HEK293 (cell line): ENCODE measurements at regions not wholly inside any gene's neighbourhood (a gene's known extent, or its start where the extent isn't known, plus 50 kb on each side); places are given as distances from the start of the nearest gene placed in this dataset.

Source experiments
- CTCF ChIA-PET: fragments of 350-600 bp; formaldehyde crosslinking; extraction: SDS; loops from one replicate; lab custom pipeline; 2021; ENCODE audit warnings: antibody characterized with exemption; lab: Yijun Ruan, JAX
- POLR2A ChIA-PET: fragments of 300-600 bp; formaldehyde crosslinking; extraction: SDS; loops from one replicate; lab custom pipeline; 2020; ENCODE audit warnings: antibody characterized with exemption, inconsistent platforms; lab: Yijun Ruan, JAX
- H3K27ac ChIP-seq: fragments of 200-500 bp; sonication (Bioruptor generic); 2 replicates; pipeline ENCODE4 v1.5.1; 2014; ENCODE audit warnings: low read depth, low read length, control low read depth, inconsistent platforms; ENCODE audit errors: extremely low read depth
- H3K36me3 ChIP-seq, 2 experiments: fragments of 200-500 bp in 1 of 2; sonication (Bioruptor generic) in 1 of 2; 1 replicate in 1 of 2; 2 replicates in 1 of 2; pipeline ENCODE4 v1.5.1; 2014 to 2017; ENCODE audit warnings: inconsistent platforms in 2 of 2, low read length in 2 of 2; ENCODE audit not compliant: control insufficient read depth in 2 of 2, insufficient read depth in 1 of 2
- H3K4me1 ChIP-seq: fragments of 200-500 bp; sonication (Bioruptor generic); 2 replicates; pipeline ENCODE4 v1.5.1; 2014; ENCODE audit warnings: mild to moderate bottlenecking, low read length, inconsistent platforms; ENCODE audit not compliant: control insufficient read depth, insufficient read depth
- H3K4me3 ChIP-seq: 2 replicates; pipeline ENCODE4 v1.5.1; 2011; ENCODE audit warnings: low read depth, mild to moderate bottlenecking, control low read depth, low read length, moderate library complexity
- H3K9me3 ChIP-seq: fragments of 200-500 bp; sonication (Bioruptor generic); 2 replicates; pipeline ENCODE4 v1.5.1; 2014; ENCODE audit warnings: low read depth, low read length, inconsistent platforms; ENCODE audit not compliant: control insufficient read depth, insufficient read depth
- MEIS1 ChIP-seq: sonication (generic); formaldehyde crosslinking; IDR thresholded peaks from 2 replicates; pipeline ENCODE4 v1.8.1; 2022; ENCODE audit warnings: missing genetic modification reagents, mild to moderate bottlenecking, borderline replicate concordance
- MYNN ChIP-seq: fragments of 450-650 bp; formaldehyde crosslinking; IDR thresholded peaks from 2 replicates; pipeline ENCODE4 v1.5.1; 2016; ENCODE audit warnings: missing biosample characterization, missing genetic modification characterization, borderline replicate concordance
- SP3 ChIP-seq: fragments of 450-650 bp; formaldehyde crosslinking; IDR thresholded peaks from 2 replicates; pipeline ENCODE4 v1.5.1; 2016; ENCODE audit warnings: missing biosample characterization, missing genetic modification characterization
- ZBTB17 ChIP-seq: fragments of 450-650 bp; formaldehyde crosslinking; IDR thresholded peaks from 2 replicates; pipeline ENCODE4 v1.5.1; 2016; ENCODE audit warnings: missing biosample characterization, missing genetic modification characterization
- ZFP41 ChIP-seq: fragments of 450-650 bp; formaldehyde crosslinking; IDR thresholded peaks from 2 replicates; pipeline ENCODE4 v1.5.1; 2016; ENCODE audit warnings: missing biosample characterization, missing genetic modification characterization, borderline replicate concordance
- ZIC2 ChIP-seq: fragments of 450-650 bp; formaldehyde crosslinking; IDR thresholded peaks from 2 replicates; pipeline ENCODE4 v1.5.1; 2016; ENCODE audit warnings: missing biosample characterization, missing genetic modification characterization
- ZNF133 ChIP-seq: fragments of 450-650 bp; formaldehyde crosslinking; IDR thresholded peaks from 2 replicates; pipeline ENCODE4 v1.5.1; 2016; ENCODE audit warnings: missing biosample characterization, missing genetic modification characterization
- ZNF140 ChIP-seq: fragments of 450-650 bp; formaldehyde crosslinking; IDR thresholded peaks from 2 replicates; pipeline ENCODE4 v1.5.1; 2016; ENCODE audit warnings: missing biosample characterization, missing genetic modification characterization
- ZNF211 ChIP-seq: fragments of 450-650 bp; formaldehyde crosslinking; IDR thresholded peaks from 2 replicates; pipeline ENCODE4 v1.5.1; 2016; ENCODE audit warnings: low read depth, missing biosample characterization, missing genetic modification characterization
- ZNF266 ChIP-seq: fragments of 450-650 bp; formaldehyde crosslinking; IDR thresholded peaks from 2 replicates; pipeline ENCODE4 v1.5.1; 2016; ENCODE audit warnings: missing biosample characterization, missing genetic modification characterization, low read depth
- ZNF404 ChIP-seq: fragments of 450-650 bp; formaldehyde crosslinking; IDR thresholded peaks from 2 replicates; pipeline ENCODE4 v1.5.1; 2017; ENCODE audit warnings: missing biosample characterization, missing genetic modification characterization
- ZNF501 ChIP-seq: fragments of 450-650 bp; formaldehyde crosslinking; IDR thresholded peaks from 2 replicates; pipeline ENCODE4 v1.5.1; 2016; ENCODE audit warnings: missing biosample characterization, missing genetic modification characterization
- ZNF530 ChIP-seq: fragments of 450-650 bp; formaldehyde crosslinking; IDR thresholded peaks from 2 replicates; pipeline ENCODE4 v1.5.1; 2016; ENCODE audit warnings: low read depth, missing biosample characterization, missing genetic modification characterization
- ZNF560 ChIP-seq: fragments of 450-650 bp; formaldehyde crosslinking; IDR thresholded peaks from 2 replicates; pipeline ENCODE4 v1.5.1; 2017; ENCODE audit warnings: missing biosample characterization, missing genetic modification characterization, borderline replicate concordance
- ZNF626 ChIP-seq: fragments of 450-650 bp; sonication (Bioruptor Pico); formaldehyde crosslinking; IDR thresholded peaks from 2 replicates; pipeline ENCODE4 v1.5.1; 2018; ENCODE audit warnings: missing biosample characterization, missing genetic modification characterization, inconsistent platforms
- ZNF747 ChIP-seq: fragments of 450-650 bp; formaldehyde crosslinking; IDR thresholded peaks from 2 replicates; pipeline ENCODE4 v1.5.1; 2016; ENCODE audit warnings: missing biosample characterization, missing genetic modification characterization
- ZNF837 ChIP-seq: fragments of 450-650 bp; formaldehyde crosslinking; IDR thresholded peaks from 2 replicates; pipeline ENCODE4 v1.5.1; 2016; ENCODE audit warnings: missing biosample characterization, missing genetic modification characterization
- TF ChIP-seq, protein P1 (sequence below): fragments of 450-650 bp; formaldehyde crosslinking; IDR thresholded peaks from 2 replicates; pipeline ENCODE4 v1.5.1; 2016; ENCODE audit warnings: missing biosample characterization, missing genetic modification characterization
- TF ChIP-seq, protein P2 (sequence below): fragments of 450-650 bp; formaldehyde crosslinking; IDR thresholded peaks from 2 replicates; pipeline ENCODE4 v1.5.1; 2016; ENCODE audit warnings: missing biosample characterization, missing genetic modification characterization
- TF ChIP-seq, protein P3 (sequence below): fragments of 450-650 bp; formaldehyde crosslinking; IDR thresholded peaks from 2 replicates; pipeline ENCODE4 v1.5.1; 2017; ENCODE audit warnings: missing biosample characterization, missing genetic modification characterization
- TF ChIP-seq, protein P4 (sequence below): sonication (generic); formaldehyde crosslinking; IDR thresholded peaks from 2 replicates; pipeline ENCODE4 v1.8.1; 2022; ENCODE audit warnings: mild to moderate bottlenecking, moderate library complexity, missing genetic modification reagents
- TF ChIP-seq, protein P5 (sequence below): fragments of 450-650 bp; formaldehyde crosslinking; IDR thresholded peaks from 2 replicates; pipeline ENCODE4 v1.5.1; 2016; ENCODE audit warnings: missing biosample characterization, missing genetic modification characterization

DNA sequence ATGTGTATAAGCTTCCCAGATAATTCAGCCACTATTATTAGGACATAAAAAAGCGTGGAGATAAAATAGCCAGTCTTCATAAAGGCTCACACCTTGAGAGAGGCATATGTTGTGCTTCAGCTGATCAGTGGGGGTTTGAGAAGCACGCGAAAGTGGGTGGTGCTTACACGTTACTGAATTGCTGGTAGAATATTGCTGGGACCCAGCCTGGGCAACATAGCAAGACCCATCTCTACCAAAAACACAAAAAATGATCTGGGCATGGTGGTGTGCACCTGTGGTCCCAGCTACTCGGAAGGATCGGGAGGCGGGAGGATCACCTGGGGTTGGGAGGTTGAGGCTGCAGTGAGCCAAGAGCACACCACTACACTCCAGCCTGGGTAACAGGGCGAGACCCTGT lies 74.9 kb upstream of the MBOAT2 start (continued):
- TF ChIP-seq ZNF837: no peak

DNA sequence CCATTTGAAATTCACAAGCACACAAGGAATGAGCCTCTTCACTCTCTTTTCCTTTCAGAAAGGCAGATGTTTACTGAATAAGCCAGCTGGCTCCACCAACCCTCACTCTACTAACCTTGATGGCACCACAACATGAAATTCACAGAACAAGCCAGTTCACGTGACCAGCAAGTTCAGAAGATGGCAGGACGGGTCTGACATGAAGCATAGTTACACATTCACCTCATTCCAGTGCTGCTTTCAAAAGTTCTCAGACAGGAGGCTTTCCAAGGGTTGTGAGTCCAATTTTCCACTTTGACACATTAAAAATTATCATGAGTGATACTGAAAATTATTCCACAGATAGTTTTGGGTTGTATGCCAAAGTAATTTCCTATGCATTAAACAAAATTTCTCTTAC lies 74.2 kb upstream of the MBOAT2 start:
- no peak overlapping the region for H3K4me3 ChIP-seq
- TF ChIP-seq, protein P1, sequence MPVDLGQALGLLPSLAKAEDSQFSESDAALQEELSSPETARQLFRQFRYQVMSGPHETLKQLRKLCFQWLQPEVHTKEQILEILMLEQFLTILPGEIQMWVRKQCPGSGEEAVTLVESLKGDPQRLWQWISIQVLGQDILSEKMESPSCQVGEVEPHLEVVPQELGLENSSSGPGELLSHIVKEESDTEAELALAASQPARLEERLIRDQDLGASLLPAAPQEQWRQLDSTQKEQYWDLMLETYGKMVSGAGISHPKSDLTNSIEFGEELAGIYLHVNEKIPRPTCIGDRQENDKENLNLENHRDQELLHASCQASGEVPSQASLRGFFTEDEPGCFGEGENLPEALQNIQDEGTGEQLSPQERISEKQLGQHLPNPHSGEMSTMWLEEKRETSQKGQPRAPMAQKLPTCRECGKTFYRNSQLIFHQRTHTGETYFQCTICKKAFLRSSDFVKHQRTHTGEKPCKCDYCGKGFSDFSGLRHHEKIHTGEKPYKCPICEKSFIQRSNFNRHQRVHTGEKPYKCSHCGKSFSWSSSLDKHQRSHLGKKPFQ (tag by site-specific recombination): no peak
- TF ChIP-seq, protein P2, sequence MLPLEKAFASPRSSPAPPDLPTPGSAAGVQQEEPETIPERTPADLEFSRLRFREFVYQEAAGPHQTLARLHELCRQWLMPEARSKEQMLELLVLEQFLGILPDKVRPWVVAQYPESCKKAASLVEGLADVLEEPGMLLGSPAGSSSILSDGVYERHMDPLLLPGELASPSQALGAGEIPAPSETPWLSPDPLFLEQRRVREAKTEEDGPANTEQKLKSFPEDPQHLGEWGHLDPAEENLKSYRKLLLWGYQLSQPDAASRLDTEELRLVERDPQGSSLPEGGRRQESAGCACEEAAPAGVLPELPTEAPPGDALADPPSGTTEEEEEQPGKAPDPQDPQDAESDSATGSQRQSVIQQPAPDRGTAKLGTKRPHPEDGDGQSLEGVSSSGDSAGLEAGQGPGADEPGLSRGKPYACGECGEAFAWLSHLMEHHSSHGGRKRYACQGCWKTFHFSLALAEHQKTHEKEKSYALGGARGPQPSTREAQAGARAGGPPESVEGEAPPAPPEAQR: no peak
- TF ChIP-seq ZNF747 (tag by site-specific recombination) (no peak), ZNF140 (tag by site-specific recombination) (no peak), ZNF530 (tag by site-specific recombination) (no peak), ZBTB17 (tag by site-specific recombination) (no peak), ZFP41 (tag by site-specific recombination) (no peak), SP3 (no peak), ZIC2 (tag by site-specific recombination) (no peak)
- TF ChIP-seq, protein P3, sequence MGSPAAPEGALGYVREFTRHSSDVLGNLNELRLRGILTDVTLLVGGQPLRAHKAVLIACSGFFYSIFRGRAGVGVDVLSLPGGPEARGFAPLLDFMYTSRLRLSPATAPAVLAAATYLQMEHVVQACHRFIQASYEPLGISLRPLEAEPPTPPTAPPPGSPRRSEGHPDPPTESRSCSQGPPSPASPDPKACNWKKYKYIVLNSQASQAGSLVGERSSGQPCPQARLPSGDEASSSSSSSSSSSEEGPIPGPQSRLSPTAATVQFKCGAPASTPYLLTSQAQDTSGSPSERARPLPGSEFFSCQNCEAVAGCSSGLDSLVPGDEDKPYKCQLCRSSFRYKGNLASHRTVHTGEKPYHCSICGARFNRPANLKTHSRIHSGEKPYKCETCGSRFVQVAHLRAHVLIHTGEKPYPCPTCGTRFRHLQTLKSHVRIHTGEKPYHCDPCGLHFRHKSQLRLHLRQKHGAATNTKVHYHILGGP: no peak
- H3K27ac ChIP-seq: no peak overlapping the region
- no peaks in the 10 kb centered on the region for H3K9me3 ChIP-seq
- no peaks in the 10 kb centered on the region for H3K36me3 ChIP-seq
- POLR2A ChIA-PET: no interaction called here
- H3K4me1 ChIP-seq: no peaks in the 10 kb centered on the region
- CTCF ChIA-PET: no interaction called here

DNA sequence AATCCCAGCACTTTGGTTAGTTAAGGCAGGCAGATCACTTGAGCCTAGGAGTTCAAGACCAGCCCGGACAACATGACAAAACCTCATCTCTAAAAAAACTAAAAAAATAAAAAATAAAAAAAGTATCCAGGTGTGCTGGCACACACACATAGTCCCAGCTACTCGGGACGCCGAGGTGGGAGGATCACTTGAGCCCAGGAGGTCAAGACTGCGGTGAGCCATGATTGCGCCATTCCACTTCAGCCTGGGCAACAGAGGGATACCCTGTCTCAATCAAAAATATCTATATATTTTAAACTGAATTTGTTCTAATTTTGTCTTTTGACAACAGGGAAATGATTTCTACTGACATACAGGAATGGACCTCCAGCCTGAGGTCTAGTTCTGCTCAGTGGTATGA lies 73.3 kb upstream of the MBOAT2 start:
- Histone ChIP-seq H3K4me3 (no peak overlapping the region), H3K9me3 (no peaks in the 10 kb centered on the region), H3K27ac (no peak overlapping the region), H3K36me3 (no peaks in the 10 kb centered on the region), H3K4me1 (no peaks in the 10 kb centered on the region)
- ChIA-PET POLR2A (no interaction called here), CTCF (interaction anchor here (0.6 kb wide), 1 partner anchor 1072 kb away, joined by 3 read pairs; no protein-coding TSS in a partner anchor)
- no peak for TF ChIP-seq ZNF501 (tag by site-specific recombination)
- TF ChIP-seq ZNF266 (tag by site-specific recombination): no peak
- TF ChIP-seq, protein P2: no peak
- no peak for TF ChIP-seq ZNF211
- TF ChIP-seq, protein P4, sequence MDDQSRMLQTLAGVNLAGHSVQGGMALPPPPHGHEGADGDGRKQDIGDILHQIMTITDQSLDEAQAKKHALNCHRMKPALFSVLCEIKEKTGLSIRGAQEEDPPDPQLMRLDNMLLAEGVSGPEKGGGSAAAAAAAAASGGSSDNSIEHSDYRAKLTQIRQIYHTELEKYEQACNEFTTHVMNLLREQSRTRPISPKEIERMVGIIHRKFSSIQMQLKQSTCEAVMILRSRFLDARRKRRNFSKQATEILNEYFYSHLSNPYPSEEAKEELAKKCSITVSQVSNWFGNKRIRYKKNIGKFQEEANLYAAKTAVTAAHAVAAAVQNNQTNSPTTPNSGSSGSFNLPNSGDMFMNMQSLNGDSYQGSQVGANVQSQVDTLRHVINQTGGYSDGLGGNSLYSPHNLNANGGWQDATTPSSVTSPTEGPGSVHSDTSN (CRISPR knock-in tag): no peak
- no peak for TF ChIP-seq ZNF560
- TF ChIP-seq MEIS1: no peak
- TF ChIP-seq ZNF404 (tag by site-specific recombination): no peak
- no peak for TF ChIP-seq ZNF133 (tag by site-specific recombination)
- no peak for TF ChIP-seq ZNF626 (tag by site-specific recombination)
- TF ChIP-seq, protein P5, sequence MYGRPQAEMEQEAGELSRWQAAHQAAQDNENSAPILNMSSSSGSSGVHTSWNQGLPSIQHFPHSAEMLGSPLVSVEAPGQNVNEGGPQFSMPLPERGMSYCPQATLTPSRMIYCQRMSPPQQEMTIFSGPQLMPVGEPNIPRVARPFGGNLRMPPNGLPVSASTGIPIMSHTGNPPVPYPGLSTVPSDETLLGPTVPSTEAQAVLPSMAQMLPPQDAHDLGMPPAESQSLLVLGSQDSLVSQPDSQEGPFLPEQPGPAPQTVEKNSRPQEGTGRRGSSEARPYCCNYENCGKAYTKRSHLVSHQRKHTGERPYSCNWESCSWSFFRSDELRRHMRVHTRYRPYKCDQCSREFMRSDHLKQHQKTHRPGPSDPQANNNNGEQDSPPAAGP (tag by site-specific recombination): no peak
- TF ChIP-seq MYNN (tag by site-specific recombination): no peak
